ENCODE measurements at regions not wholly inside any gene's neighbourhood (a gene's known extent, or its start where the extent isn't known, plus 50 kb on each side); places are given as distances from the start of the nearest gene placed in this dataset.
"Not testable (repeated sequence)": the region's sequence is repeated elsewhere in the genome, so short reads cannot be mapped to it uniquely, and the experiment has no call there.

GRCh38 chr4:106801386-106801785, 234.7 kb downstream of the DKK2 start:
- Histone ChIP-seq H3K27me3 (no peaks in the 10 kb centered on the region), H3K36me3 (no peaks in the 10 kb centered on the region), H3K4me3 (no peak overlapping the region), H3K27ac (no peak overlapping the region), H3K4me1 (no peaks in the 10 kb centered on the region), H3K9me3 (no peaks in the 10 kb centered on the region)
- 76 to 80% methylated on average over 3 of the region's 3 CpGs for WGBS, 2 donors (ENCODE audit: low coverage in 1 of 2)
- ATAC-seq: no peak
- TF ChIP-seq POLR2AphosphoS5 (IDR thresholded peaks at IDR 0.05): no peak
- TF ChIP-seq EP300 (IDR thresholded peaks at IDR 0.05): no peak
- TF ChIP-seq POLR2A (IDR thresholded peaks at IDR 0.05): no peak
- TF ChIP-seq CTCF (IDR thresholded peaks at IDR 0.05): no peak

GRCh38 chr4:106796876-106797275, 239.2 kb downstream of the DKK2 start:
- no peak for ATAC-seq
- TF ChIP-seq EP300 (IDR thresholded peaks at IDR 0.05): no peak
- no peak for TF ChIP-seq CTCF (IDR thresholded peaks at IDR 0.05)
- TF ChIP-seq POLR2AphosphoS5 (IDR thresholded peaks at IDR 0.05): no peak
- no peaks in the 10 kb centered on the region for H3K9me3 ChIP-seq
- no peaks in the 10 kb centered on the region for H3K4me1 ChIP-seq
- H3K4me3 ChIP-seq: no peak overlapping the region
- no peak overlapping the region for H3K27ac ChIP-seq
- no peaks in the 10 kb centered on the region for H3K27me3 ChIP-seq
- no peaks in the 10 kb centered on the region for H3K36me3 ChIP-seq

- Histone ChIP-seq H3K9me3 (no peaks in the 10 kb centered on the region), H3K4me3 (no peak overlapping the region), H3K27me3 (no peaks in the 10 kb centered on the region), H3K27ac (no peak overlapping the region), H3K4me1 (no peaks in the 10 kb centered on the region), H3K36me3 (no peaks in the 10 kb centered on the region)
- WGBS, 2 donors (ENCODE audit: low coverage in 1 of 2): 39 to 58% methylated on average over 1 of the region's 1 CpG
- TF ChIP-seq POLR2AphosphoS5 (IDR thresholded peaks at IDR 0.05): no peak
- TF ChIP-seq EP300 (IDR thresholded peaks at IDR 0.05): no peak
- no peak for TF ChIP-seq CTCF (IDR thresholded peaks at IDR 0.05)
- no peak for TF ChIP-seq POLR2A (IDR thresholded peaks at IDR 0.05)
- ATAC-seq: no peak
Measured at GRCh38 chr4:106795326-106795725, 240.8 kb downstream of the DKK2 start.

- no peak overlapping the region for H3K27ac ChIP-seq
- H3K36me3 ChIP-seq: no peaks in the 10 kb centered on the region
- H3K4me1 ChIP-seq: no peaks in the 10 kb centered on the region
- no peak for ATAC-seq
- H3K4me3 ChIP-seq: no peak overlapping the region
- no peaks in the 10 kb centered on the region for H3K9me3 ChIP-seq
- no peak for TF ChIP-seq POLR2AphosphoS5 (IDR thresholded peaks at IDR 0.05)
- no peak for TF ChIP-seq POLR2A (IDR thresholded peaks at IDR 0.05)
- TF ChIP-seq CTCF (IDR thresholded peaks at IDR 0.05): no peak
- no peak for TF ChIP-seq EP300 (IDR thresholded peaks at IDR 0.05)
- H3K27me3 ChIP-seq: no peaks in the 10 kb centered on the region
Measured at GRCh38 chr4:106793933-106794332, 242.2 kb downstream of the DKK2 start.

- no peak for ATAC-seq
- Histone ChIP-seq H3K27ac (no peak overlapping the region), H3K27me3 (no peaks in the 10 kb centered on the region), H3K36me3 (no peaks in the 10 kb centered on the region), H3K4me1 (no peaks in the 10 kb centered on the region), H3K4me3 (no peak overlapping the region), H3K9me3 (no peaks in the 10 kb centered on the region)
- no peak for TF ChIP-seq POLR2AphosphoS5 (IDR thresholded peaks at IDR 0.05)
- no peak for TF ChIP-seq EP300 (IDR thresholded peaks at IDR 0.05)
- no peak for TF ChIP-seq CTCF (IDR thresholded peaks at IDR 0.05)
- TF ChIP-seq POLR2A (IDR thresholded peaks at IDR 0.05): no peak
- WGBS, 2 donors (ENCODE audit: low coverage in 1 of 2): 19 to 31% methylated on average over 1 of the region's 1 CpG
Measured at GRCh38 chr4:106775636-106776035, 260.5 kb downstream of the DKK2 start.

DNA sequence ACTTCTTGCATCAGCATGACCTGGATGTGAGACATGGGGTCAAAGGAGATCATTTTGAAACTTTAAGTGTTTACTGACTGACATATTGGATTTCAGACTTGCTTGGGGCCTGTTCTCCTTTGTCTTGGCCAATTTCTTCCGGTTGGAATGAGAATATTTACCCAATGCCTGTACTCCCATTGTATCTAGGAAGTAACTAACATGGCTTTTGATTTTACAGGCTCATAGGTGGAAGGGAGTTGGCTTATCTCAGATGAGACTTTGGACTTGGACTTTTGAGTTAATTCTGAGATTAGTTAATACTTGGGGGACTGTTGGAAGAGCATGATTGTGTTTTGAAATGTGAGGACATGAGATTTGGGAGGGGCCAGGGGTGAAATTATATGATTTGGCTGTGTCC, 262.1 kb downstream of the DKK2 start:
- 75 to 100% methylated on average over 1 of the region's 1 CpG for WGBS, 2 donors (ENCODE audit: low coverage in 1 of 2)
- H3K9me3 ChIP-seq, ATAC-seq: not testable (repeated sequence)

More for the DNA sequence above, 262.1 kb downstream of the DKK2 start:
- not testable (repeated sequence) for H3K27ac ChIP-seq, H3K27me3 ChIP-seq, H3K4me3 ChIP-seq, H3K4me1 ChIP-seq, H3K36me3 ChIP-seq
